HG03095 (cell line): ENCODE measurements at regions not wholly inside any gene's neighbourhood (a gene's known extent, or its start where the extent isn't known, plus 50 kb on each side); places are given as distances from the start of the nearest gene placed in this dataset.

ENCODE experiments used
- ATAC-seq: cut with Tn5 transposase; IDR thresholded peaks from one replicate; pipeline ENCODE4 v1.9.1; 2021; ENCODE audit warnings: moderate library complexity; ENCODE audit not compliant: unreplicated experiment

- ATAC-seq, result no peak
Measured at GRCh38 chr19:28217022-28217421, 995.9 kb downstream of the UQCRFS1 start.

- no peak for ATAC-seq
Measured at GRCh38 chr19:28213470-28214082, 999.4 kb downstream of the UQCRFS1 start.

GRCh38 chr19:28210886-28211285, 1002.1 kb downstream of the UQCRFS1 start:
- no peak for ATAC-seq

- no peak for ATAC-seq
Measured at GRCh38 chr19:28208745-28209144, 1004.2 kb downstream of the UQCRFS1 start.

GRCh38 chr19:28207244-28207643, 1005.7 kb downstream of the UQCRFS1 start:
- no peak for ATAC-seq

GRCh38 chr19:28201462-28201943, 1011.4 kb downstream of the UQCRFS1 start:
- ATAC-seq, result no peak

- no peak for ATAC-seq
Measured at GRCh38 chr19:28199323-28199722, 1013.6 kb downstream of the UQCRFS1 start.

- ATAC-seq, result no peak
Measured at GRCh38 chr19:28196961-28197360, 1016.0 kb downstream of the UQCRFS1 start.

GRCh38 chr19:28196101-28196500, 1016.9 kb downstream of the UQCRFS1 start:
- ATAC-seq, result no peak

GRCh38 chr19:28185646-28186045, 1027.3 kb downstream of the UQCRFS1 start:
- ATAC-seq, result no peak

GRCh38 chr19:28184997-28185396, 1028.0 kb downstream of the UQCRFS1 start:
- no peak for ATAC-seq

GRCh38 chr19:28176193-28176592, 1036.8 kb downstream of the UQCRFS1 start:
- ATAC-seq, result no peak

GRCh38 chr19:28171983-28172382, 1041.0 kb downstream of the UQCRFS1 start:
- ATAC-seq, result no peak

GRCh38 chr19:28170066-28170465, 1042.9 kb downstream of the UQCRFS1 start:
- no peak for ATAC-seq

- no peak for ATAC-seq
Measured at GRCh38 chr19:28169168-28169887, 1043.6 kb downstream of the UQCRFS1 start.

GRCh38 chr19:28168557-28168956, 1044.4 kb downstream of the UQCRFS1 start:
- no peak for ATAC-seq

- ATAC-seq, result no peak
Measured at GRCh38 chr19:28166025-28166424, 1046.9 kb downstream of the UQCRFS1 start.

- ATAC-seq, result no peak
Measured at GRCh38 chr19:28164214-28164613, 1048.7 kb downstream of the UQCRFS1 start.

GRCh38 chr19:28159065-28159464, 1053.9 kb downstream of the UQCRFS1 start:
- ATAC-seq, result no peak

- no peak for ATAC-seq
Measured at GRCh38 chr19:28155265-28155664, 1057.7 kb downstream of the UQCRFS1 start.

GRCh38 chr19:28154077-28154476, 1058.9 kb downstream of the UQCRFS1 start:
- no peak for ATAC-seq

GRCh38 chr19:28153123-28153522, 1059.8 kb downstream of the UQCRFS1 start:
- ATAC-seq, result no peak
